ENCODE measurements at regions not wholly inside any gene's neighbourhood (a gene's known extent, or its start where the extent isn't known, plus 50 kb on each side); places are given as distances from the start of the nearest gene placed in this dataset.

DNA sequence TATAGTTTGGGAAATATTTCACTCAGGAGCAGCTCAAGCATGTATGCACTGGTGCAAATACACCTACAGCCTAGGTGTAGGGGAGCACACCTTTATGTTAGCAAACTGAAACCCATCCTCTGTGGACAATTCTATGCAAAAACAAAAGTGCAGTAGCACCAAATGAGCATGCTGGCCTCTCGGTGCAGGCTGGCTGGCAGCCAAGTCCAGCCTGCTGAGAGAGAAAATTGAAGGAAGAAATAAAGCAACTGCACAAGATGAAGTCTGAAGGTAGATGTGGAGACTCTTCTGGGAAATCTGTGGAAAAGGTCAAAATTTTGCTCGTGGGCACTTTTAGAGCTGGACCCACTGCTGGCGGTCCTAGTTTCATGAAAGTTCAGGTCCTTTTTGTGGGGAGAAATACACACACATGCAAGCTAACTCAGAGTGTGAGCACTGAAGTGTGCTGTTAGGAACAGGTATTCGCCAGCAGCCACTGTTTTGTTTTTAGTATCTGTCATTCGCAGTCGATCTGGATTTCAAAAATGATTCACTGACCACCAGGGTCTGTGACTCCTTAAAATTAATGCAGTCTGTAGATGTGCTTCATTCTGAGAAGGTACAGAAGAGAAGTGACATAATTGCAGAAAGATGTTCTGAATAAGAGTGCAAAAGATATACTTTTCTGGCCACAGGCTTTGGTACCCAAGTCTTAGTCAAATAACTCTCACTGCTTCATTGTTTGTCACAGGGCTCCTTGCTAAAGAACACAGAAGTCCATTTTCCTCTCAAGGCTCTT is 281.7 kb downstream of the PARP8 start:
- Mint-ChIP-seq H3K27me3 (peaks cover 0 to 4% of the 10 kb centered on the region in 2 donors), H3K27ac (no peak overlapping the region), H3K4me1 (ENCODE audit: low read depth in 2 of 2) (no peaks in the 10 kb centered on the region), H3K9me3 (peaks cover 6% of the 10 kb centered on the region), H3K36me3 (no peaks in the 10 kb centered on the region), H3K4me3 (no peak overlapping the region)
- DNase-seq (ENCODE audit: low spot score) (no peak), ATAC-seq (no peak)

- DNase-seq (ENCODE audit: low spot score) (no peak), ATAC-seq (no peak)
- H3K27ac Mint-ChIP-seq, result no peak overlapping the region
- no peaks in the 10 kb centered on the region for H3K4me1 Mint-ChIP-seq (ENCODE audit: low read depth in 2 of 2)
- no peak overlapping the region for H3K4me3 Mint-ChIP-seq
- H3K9me3 Mint-ChIP-seq, result no peaks in the 10 kb centered on the region
- peaks cover 9 to 34% of the 10 kb centered on the region in 2 donors for H3K27me3 Mint-ChIP-seq
- H3K36me3 Mint-ChIP-seq, result no peaks in the 10 kb centered on the region
Observed at GRCh38 chr5:50953290-50953689, 286.9 kb downstream of the PARP8 start.

- H3K9me3 Mint-ChIP-seq, result no peaks in the 10 kb centered on the region
- no peak overlapping the region for H3K27ac Mint-ChIP-seq
- no peak overlapping the region for H3K4me3 Mint-ChIP-seq
- DNase-seq (ENCODE audit: low spot score) (no peak), ATAC-seq (no peak)
- H3K27me3 Mint-ChIP-seq, result peaks cover 19 to 50% of the 10 kb centered on the region in 2 donors
- H3K4me1 Mint-ChIP-seq (ENCODE audit: low read depth in 2 of 2), result peaks cover 9 to 10% of the 10 kb centered on the region in 2 donors
- no peaks in the 10 kb centered on the region for H3K36me3 Mint-ChIP-seq
Observed at GRCh38 chr5:50958852-50959457, 292.5 kb downstream of the PARP8 start.

DNA sequence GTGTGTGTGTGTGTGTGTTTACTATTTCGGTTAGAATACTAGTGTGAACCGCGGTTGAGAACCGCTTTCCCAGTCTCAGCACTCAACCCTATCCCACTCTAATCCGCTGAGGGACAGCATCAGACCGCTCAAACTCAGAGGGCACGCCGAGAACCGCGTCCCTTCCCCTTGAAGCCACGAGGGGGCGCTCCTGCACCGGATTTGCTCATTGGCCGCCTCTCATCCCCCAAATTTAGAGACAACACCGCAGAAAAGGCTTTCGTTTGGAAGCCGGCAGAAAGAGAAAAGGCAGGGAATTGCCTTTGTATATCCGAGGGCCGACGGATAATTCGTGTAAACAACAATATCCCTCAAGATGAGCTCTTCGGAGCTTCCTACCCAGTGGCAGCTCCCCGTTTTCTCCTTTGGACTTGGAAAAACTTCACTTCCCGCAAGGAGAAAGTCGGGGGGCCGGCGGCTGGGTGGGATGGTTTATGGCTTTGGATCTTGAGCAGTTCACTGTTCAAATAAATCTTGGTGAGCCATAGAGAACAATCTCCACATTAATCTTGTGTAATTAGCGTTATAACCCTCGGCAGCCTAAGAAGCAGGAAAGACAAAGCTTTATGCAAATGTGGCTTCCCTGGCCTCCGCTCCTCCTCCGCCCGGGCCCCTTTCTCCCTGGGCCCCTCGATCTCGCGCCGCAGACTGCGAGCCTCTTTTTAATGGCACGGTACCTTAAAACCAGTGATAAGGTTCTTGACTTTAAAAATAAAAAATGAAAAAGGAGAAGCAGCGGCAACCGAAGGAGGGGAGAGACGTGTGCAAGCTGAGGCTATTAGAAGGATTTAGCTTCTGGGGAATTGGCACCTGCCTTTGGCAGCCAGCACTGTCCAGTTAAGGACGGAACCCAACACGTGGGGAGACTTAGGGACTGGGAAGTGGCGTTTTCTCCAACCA is 296.8 kb downstream of the PARP8 start:
- peaks cover 2% of the 10 kb centered on the region for H3K36me3 Mint-ChIP-seq
- H3K4me3 Mint-ChIP-seq, result peak overlapping the region; percentile 81
- peaks cover 45 to 66% of the 10 kb centered on the region in 2 donors for H3K27me3 Mint-ChIP-seq
- ATAC-seq (peak; percentile 62 to 76), DNase-seq (ENCODE audit: low spot score) (peak; percentile 63)
- no peaks in the 10 kb centered on the region for H3K9me3 Mint-ChIP-seq
- no peak overlapping the region for H3K27ac Mint-ChIP-seq
- H3K4me1 Mint-ChIP-seq (ENCODE audit: low read depth in 2 of 2), result peaks cover 23 to 30% of the 10 kb centered on the region in 2 donors

DNA sequence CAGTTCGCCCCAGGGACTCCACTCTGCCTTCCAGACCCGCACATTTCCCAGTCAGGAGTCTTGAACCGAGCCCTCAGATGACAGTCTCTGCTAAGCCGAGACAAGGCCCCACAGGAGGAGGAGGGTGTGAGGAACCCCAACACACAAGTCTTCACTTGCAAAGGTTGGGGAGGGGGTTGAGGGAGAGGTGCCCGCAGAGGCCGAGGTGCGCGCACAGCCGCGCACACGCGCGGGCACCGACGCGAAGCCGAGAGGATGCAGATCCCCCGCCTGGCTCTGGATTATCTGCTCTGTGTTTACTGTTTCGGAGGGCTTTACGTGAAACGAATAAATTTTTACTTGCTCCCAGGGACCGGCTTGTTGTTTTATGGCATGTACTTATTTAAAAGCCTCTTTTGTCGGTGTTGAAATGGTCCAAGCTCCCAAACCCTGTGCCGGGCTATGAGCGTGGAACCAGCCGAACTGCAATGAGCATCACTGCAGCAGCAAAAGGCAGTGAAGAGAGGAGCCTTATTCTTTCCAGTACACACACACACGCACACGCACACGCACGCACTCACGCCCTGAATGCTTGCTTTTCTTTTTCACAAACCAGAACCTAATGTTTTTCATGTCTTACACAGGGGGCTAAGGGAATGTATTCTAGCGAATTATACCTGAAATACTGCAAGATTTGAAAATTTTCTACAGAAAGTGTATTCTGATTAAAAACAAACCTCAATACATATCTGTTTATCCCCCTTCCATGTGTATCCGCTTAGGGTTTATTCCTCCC is 297.7 kb downstream of the PARP8 start:
- DNase-seq (ENCODE audit: low spot score) (no peak), ATAC-seq (peak in 1 of 2 donors; percentile 36)
- Mint-ChIP-seq H3K36me3 (peaks cover 8% of the 10 kb centered on the region), H3K27ac (no peak overlapping the region), H3K4me1 (ENCODE audit: low read depth in 2 of 2) (peaks cover 31 to 40% of the 10 kb centered on the region in 2 donors), H3K27me3 (peaks cover 52 to 72% of the 10 kb centered on the region in 2 donors), H3K9me3 (no peaks in the 10 kb centered on the region), H3K4me3 (peak overlapping the region; percentile 56)

DNA sequence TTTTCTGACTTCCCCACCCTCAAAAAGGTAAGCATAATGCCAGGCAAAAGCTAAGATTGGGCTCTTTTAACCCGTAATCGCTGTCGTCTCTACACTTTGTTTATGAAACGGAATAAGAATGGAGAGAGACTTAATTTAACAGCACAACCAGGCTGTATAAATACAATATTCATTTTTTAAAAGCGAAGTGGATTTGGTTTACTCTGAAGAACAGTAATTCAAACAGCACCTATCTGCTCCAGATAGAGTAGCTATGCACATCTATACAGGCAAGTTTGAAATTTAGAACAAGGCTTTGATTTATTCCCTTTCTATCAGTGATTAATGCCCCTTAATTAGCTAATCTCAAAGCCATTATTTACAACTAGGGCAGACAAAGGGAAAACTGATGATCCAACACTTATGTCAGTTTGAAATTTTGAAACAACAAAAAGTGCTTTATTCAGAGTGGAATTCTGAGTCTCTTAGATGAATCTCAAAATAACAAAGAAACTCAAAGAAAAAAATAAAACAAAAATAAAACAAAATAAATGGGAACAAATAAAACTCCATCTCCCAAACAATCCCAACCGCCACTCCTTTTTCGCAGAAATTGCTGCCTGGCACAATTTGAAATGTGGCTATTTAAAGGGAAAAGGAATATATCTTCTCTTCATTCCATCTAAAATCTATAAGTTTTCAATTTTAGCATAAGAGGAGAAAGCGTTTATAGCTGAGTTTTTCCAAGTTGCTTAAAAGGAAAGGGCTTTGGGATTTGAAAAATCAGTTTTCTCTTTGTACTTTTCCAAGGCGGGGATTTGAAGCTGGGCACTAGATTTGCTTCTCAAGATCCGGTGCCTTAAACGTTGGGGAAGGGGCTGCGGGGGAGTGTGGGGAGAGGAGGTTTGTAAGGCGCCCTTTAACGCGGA is 298.6 kb downstream of the PARP8 start:
- peaks cover 8% of the 10 kb centered on the region for H3K36me3 Mint-ChIP-seq

DNA sequence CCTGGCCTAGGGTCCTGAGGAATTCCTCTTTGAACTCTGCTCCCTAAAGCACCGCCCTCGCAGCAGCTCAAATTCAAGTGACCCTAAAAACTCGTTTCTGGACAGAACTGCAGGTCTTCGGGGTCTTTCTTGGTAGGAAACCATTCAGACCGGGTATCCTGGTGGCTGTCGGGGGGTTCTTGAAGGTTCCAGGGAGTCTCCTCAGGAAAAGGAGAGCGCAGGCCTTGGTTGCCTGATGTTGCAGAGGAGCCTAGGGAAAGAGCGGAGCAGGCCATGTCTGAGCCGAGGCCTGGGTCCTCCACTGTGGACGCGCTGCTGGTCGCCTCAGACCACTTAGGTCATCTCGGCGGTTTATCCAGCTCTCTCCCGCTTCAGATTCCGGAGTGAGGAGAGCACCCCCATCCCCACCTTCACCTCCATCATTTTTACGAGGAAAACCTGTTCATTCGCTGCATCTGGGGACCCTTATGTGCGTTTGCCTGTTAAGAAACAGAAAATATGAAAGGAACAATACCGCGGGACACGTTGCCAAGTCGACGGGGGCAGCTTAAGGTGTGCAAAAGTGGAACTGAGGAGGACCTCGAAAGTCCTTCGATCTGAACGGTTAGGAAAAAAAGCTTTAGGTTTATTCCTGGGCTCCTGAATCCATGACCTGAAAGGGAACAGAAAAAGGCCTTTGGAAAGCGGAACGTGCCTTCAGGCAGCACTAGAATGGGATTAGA is 299.4 kb downstream of the PARP8 start:
- DNase-seq (ENCODE audit: low spot score) (no peak), ATAC-seq (no peak)
- Mint-ChIP-seq H3K4me1 (ENCODE audit: low read depth in 2 of 2) (peaks cover 31 to 40% of the 10 kb centered on the region in 2 donors), H3K27me3 (peaks cover 58 to 79% of the 10 kb centered on the region in 2 donors), H3K36me3 (peaks cover 8% of the 10 kb centered on the region), H3K9me3 (no peaks in the 10 kb centered on the region), H3K27ac (no peak overlapping the region), H3K4me3 (peak overlapping the region; percentile 56)

More for the DNA sequence above, 298.6 kb downstream of the PARP8 start:
- Mint-ChIP-seq H3K4me1 (ENCODE audit: low read depth in 2 of 2) (peaks cover 31 to 40% of the 10 kb centered on the region in 2 donors), H3K27ac (no peak overlapping the region), H3K27me3 (peaks cover 53 to 78% of the 10 kb centered on the region in 2 donors), H3K9me3 (no peaks in the 10 kb centered on the region), H3K4me3 (peak overlapping the region; percentile 56)
- DNase-seq (ENCODE audit: low spot score) (no peak), ATAC-seq (no peak)

GRCh38 chr5:50967009-50967562 is 300.6 kb downstream of the PARP8 start:
- no peak for ATAC-seq
- Mint-ChIP-seq H3K4me3 (peak overlapping the region; percentile 47), H3K9me3 (no peaks in the 10 kb centered on the region), H3K27me3 (peaks cover 58 to 88% of the 10 kb centered on the region in 2 donors), H3K36me3 (peaks cover 8% of the 10 kb centered on the region), H3K27ac (no peak overlapping the region), H3K4me1 (ENCODE audit: low read depth in 2 of 2) (peaks cover 31 to 40% of the 10 kb centered on the region in 2 donors)
- no peak for DNase-seq (ENCODE audit: low spot score)

DNA sequence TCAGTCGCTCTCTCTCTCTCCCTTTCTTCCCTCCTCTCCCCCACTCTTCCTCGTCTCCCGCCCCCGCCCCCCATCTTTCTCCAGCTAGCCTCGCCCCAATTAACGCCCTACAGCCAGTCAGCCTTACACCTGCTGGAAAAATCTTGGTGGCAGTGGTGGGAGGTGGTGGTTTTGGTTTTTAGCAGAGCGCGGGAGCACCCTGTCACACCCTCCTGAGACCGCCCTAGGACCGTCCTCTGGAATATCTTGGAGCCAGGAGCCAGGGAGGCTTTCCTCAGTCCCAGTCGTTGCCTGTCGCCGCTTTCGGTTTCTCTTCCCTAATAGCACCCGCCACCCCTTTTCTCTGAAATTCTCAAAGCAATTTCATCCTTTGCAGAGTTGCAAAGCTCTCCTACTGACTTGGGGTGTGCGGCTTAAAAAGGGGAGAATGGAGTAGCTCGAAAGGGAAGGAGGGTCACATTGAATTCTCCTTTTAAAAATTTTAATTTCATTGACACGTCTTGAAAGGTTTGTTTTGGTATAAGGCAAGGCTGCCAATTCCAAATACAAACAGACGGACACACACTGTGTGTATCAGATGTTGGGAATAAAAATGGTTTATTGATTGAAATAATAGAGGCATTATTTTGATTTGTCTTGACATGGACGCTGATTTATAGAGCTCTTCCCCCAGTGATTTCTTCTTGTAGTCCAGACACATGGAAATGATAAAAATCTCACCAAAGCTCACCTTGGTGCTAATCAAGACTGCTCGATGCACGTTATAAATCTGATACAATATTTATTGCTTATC is 301.3 kb downstream of the PARP8 start:
- Mint-ChIP-seq H3K27ac (no peak overlapping the region), H3K9me3 (no peaks in the 10 kb centered on the region), H3K4me3 (peak overlapping the region; percentile 47), H3K4me1 (ENCODE audit: low read depth in 2 of 2) (peaks cover 31 to 39% of the 10 kb centered on the region in 2 donors), H3K27me3 (peaks cover 58 to 87% of the 10 kb centered on the region in 2 donors), H3K36me3 (peaks cover 8% of the 10 kb centered on the region)
- ATAC-seq (no peak), DNase-seq (ENCODE audit: low spot score) (no peak)

GRCh38 chr5:50968356-50969149 is 302.1 kb downstream of the PARP8 start:
- H3K27me3 Mint-ChIP-seq, result peaks cover 56 to 85% of the 10 kb centered on the region in 2 donors
- H3K4me3 Mint-ChIP-seq, result peak overlapping the region; percentile 47
- no peaks in the 10 kb centered on the region for H3K9me3 Mint-ChIP-seq
- H3K27ac Mint-ChIP-seq, result no peak overlapping the region
- peaks cover 8% of the 10 kb centered on the region for H3K36me3 Mint-ChIP-seq
- DNase-seq (ENCODE audit: low spot score) (no peak), ATAC-seq (no peak)
- peaks cover 23 to 31% of the 10 kb centered on the region in 2 donors for H3K4me1 Mint-ChIP-seq (ENCODE audit: low read depth in 2 of 2)

Measured in natural killer cell treated with Interleukin-12 subunit alpha and Interleukin-12 subunit beta and Interleukin-15 and Interleukin-18, amount 100 ng/mL, for 72 hours (primary cell).